ENCODE measurements at regions not wholly inside any gene's neighbourhood (a gene's known extent, or its start where the extent isn't known, plus 50 kb on each side); places are given as distances from the start of the nearest gene placed in this dataset.
"Not testable (repeated sequence)": the region's sequence is repeated elsewhere in the genome, so short reads cannot be mapped to it uniquely, and the experiment has no call there.

DNA sequence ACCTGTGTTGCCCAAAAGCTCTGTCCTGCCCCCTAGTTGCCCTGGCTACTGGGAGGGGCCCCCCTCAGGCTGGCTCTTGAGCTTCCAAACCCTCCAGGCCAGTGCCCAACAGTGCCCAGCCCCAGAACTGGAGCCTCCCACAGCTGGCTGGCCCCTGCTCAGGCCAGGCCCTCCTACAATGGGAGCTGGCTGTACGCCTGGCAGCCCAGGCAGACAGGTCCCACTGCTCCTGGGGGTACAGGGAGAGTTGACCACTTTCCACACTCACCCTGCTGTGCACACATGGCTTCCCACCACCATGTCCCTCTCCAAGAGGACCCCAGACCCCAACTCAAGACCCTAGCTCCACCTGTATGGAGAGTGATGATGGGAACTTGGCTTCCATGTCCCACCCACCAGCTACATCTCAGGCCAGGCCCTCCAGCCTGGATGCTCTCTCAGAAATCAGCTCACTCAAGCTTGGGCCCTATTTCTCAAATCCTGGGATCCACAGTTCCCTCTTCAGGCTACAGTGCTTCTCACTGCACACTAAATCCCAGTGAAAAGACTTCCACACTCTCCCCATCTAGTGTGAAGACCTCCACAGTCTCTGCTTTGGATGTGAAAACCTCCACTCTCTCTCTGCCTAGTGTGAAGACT, 92.6 kb downstream of the OAT start:
- in situ Hi-C loops (cut with HindIII; ENCODE audit: low pct_unique_long_range_greater_than_20kb, low sequenced_read_pairs): no loop called here

DNA sequence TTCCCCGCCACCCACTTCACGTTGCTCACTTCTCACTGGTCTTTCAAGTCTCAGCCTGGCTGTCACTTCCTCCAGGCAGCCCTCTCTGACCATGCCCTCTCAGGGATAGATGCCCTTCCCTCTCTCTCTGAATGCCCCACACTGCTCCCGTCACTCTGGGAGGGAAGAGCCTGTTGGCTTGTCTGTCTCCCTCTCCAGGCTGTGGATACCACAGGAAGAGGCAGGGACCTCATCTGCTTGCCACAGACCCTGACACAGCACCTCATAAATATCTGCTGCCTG, 93.1 kb downstream of the OAT start:
- no peak for DNase-seq (ENCODE audit: low read depth, low spot score)
- in situ Hi-C loops (cut with HindIII; ENCODE audit: low pct_unique_long_range_greater_than_20kb, low sequenced_read_pairs): no loop called here

More for the DNA sequence above, 92.6 kb downstream of the OAT start:
- no peak for DNase-seq (ENCODE audit: low read depth, low spot score)

DNA sequence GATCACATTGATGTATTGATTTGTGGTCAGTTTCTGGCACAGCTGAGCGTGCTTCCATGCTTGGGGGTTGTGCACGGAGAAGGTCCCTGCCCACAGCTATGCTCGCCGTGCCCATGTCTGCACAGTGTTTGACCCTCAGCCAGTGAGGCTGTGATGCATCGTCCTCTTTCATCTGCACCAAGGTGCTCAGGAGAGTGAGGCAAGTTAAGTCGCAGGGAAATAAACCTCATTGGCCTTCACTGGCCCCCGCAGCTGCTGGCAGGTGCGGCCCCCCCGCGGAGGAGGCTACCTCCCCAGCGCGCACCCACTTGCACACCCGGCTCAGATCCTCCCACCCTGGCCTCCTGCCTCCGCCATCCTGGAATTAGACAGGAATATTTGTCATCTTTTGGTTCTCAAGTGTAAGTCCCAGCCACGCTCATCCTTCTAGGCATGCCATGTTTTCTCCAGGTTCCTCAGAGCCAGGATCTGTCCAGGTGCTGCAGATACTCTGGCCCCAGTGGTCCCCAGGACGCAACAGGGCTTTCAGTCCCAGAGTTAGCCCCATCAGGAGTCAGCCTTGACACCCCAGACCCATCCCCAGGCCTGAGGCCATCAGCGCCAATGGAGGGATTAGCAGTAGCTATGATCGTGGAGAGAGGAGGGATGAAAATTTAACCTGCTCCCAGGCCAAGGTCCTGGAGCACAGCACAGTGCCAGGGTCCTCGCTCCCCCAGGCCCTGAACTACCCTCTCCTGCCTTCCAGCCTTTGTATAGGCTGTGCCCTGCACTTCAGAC, 93.7 kb downstream of the OAT start:
- in situ Hi-C loops (cut with HindIII; ENCODE audit: low pct_unique_long_range_greater_than_20kb, low sequenced_read_pairs): no loop called here
- DNase-seq (ENCODE audit: low read depth, low spot score): no peak

DNA sequence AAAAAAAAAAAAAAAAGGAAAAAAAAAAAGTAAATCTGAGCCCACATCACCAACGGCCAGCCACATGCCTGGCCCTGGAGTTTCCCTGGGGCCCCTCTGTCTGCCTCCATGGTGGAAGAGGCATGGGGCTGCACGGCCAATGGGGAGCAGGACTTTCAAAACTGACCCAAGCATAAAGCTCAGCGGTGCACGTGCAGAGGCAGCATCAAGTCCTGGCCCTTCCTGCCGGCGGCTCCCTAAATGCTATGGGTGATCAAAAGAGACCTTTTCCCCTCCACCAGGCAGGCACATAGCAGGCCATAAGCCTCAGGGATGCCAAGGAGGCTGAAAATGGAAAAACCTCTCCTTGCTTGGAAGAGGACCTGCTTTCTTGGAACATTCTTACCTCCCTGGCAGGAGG, 94.3 kb downstream of the OAT start:
- in situ Hi-C loops (cut with HindIII; ENCODE audit: low pct_unique_long_range_greater_than_20kb, low sequenced_read_pairs): no loop called here
- DNase-seq (ENCODE audit: low read depth, low spot score): no peak

DNA sequence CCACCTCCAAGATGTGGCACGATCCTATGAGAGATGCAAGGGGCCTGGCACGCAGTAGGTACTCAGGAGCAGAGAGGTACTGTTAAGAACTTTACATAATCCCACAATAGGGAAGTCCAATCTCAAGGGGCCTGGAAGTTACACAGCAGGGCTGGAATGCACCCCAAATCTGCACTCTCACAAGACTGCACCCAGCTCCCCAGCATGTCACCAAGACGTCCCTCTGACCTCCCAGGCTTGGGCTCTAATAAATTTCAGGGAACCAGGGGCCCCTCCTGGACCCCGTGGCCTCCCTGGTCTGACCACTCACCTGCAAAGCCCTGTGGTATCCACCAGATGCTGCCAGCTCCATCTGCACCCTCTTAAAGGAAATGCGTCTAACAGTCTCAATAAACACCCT, 94.9 kb downstream of the OAT start:
- DNase-seq (ENCODE audit: low read depth, low spot score): no peak
- in situ Hi-C loops (cut with HindIII; ENCODE audit: low pct_unique_long_range_greater_than_20kb, low sequenced_read_pairs): no loop called here

DNA sequence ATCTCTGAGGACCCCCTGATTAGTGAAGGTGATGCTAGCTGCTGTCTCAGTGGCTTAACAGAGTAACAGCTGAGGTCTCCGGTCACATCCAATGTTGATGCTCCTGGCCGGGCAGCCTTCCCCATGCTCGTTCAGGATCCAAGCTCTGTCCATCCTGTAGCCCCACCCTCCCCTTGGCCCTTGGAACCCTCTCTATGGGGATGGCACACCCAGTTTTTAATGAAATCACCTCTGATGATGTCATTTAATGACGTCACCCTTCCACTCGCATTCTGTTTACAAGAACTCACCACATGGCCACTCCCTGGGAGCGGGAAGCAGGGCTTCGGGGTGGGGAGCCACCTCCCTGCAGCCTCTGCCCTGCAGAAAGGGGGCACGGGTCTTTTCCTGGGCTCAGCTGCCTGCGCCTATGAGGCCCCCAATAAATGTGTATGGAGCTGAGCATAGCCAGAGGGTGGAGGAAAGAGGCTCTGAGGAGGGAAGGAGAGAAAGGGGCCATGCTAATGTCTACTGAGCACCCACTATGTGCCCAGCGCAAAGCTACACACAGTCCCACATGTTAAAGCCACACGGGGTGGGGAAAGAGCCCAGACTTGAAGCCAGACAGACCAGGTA, 95.5 kb downstream of the OAT start:
- no peak for DNase-seq (ENCODE audit: low read depth, low spot score)
- in situ Hi-C loops (cut with HindIII; ENCODE audit: low pct_unique_long_range_greater_than_20kb, low sequenced_read_pairs): no loop called here

DNA sequence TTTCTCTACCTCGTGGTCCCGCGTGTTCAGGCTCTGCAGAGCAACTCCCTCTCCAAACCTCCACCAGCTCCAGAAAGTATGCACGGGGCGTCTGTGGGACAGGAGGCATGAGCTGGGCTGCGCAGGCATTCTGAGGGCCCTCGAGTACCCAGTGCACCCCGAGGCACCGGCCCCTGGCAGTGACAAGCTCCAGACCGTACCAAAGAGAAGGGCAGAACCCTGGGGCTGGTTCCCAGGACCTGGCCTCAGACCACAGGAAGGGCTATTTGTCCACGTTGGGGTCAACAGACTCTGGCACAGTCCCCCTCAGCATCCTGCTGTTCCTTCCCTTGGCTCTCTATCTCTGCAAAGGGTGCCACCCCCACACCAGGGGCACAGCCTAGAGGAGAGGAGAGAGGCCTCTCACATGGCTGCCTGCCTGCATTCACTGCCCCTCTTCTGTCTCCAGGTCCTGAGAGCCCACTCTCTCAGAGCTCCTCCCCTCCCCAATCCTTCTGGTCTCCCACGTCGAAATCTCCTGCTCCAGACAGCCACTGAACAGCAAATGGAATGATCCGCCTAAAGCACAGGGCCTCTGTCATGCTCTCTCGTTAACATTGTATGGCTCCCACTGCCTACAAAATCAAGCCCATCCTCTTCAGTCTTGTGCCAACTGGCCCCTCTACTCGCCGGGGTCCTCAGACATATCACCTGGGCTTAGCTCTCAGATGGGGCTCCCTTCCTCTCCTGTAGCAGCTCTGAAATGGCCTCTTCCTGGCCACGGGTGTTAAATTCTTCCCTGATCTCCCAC, 96.3 kb downstream of the OAT start:
- no peak for DNase-seq (ENCODE audit: low read depth, low spot score)
- in situ Hi-C loops (cut with HindIII; ENCODE audit: low pct_unique_long_range_greater_than_20kb, low sequenced_read_pairs): no loop called here

DNA sequence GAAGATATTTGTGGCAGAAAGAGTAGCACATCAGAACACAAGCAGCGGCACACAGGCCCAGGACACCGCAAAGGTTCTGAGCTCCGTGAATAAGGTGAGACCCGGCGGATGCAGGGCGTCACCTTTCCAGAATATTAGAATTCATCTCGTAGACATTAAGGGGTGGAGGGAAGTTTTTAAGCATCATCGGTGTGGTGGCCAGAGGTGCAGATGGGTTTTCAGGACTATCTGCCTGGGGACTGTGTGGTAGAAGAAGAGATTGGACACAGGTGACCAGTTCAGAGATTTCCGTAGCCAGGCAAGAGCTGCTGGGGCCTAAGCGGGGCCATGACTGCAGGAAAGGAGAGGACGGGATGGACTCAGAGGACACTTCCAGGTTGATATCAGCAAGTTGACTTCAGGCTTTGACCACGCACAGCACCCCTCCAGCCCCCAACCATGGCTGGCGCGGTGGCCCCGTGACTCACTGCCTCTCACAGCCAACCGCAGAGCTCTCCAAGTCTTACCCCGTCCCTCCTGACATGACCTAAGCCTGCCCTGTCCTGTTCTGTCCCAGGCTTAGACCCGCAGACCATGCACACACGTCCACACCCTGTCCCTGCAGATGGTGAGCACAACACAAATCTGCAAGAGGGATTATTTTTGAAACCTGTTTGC, 97.2 kb downstream of the OAT start:
- in situ Hi-C loops (cut with HindIII; ENCODE audit: low pct_unique_long_range_greater_than_20kb, low sequenced_read_pairs): no loop called here
- DNase-seq (ENCODE audit: low read depth, low spot score): no peak

DNA sequence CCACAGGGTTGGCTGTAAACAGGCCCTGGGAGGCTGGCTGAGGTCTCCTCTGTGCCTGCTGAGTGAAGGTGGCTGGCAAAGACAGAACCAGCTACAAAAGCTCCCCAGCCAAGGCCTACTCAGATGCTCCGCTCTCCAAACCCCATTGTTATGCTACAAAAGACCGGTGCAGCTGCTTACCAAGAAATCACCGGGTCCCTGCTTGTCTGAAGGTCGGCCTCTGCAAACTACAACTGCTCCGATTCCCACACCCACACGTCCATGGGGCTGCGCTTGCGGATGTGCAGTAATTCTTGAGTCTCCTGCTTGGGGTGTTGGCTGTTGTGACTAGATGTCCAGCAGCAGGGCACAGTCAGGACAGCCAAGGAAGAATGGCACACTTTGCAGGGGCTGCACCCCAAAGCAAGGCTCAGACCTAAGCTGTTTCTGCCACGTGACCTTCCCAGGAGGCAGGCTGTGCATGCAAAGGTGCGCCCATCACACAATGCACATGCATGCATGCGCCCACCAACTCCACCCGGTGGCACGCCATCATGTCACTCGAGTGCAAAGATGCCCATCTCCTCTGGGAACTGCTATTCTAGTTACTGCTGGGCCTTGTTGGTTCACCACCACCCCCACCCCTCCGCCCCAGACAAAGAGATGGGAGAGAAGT, 97.8 kb downstream of the OAT start:
- in situ Hi-C loops (cut with HindIII; ENCODE audit: low pct_unique_long_range_greater_than_20kb, low sequenced_read_pairs): no loop called here
- DNase-seq (ENCODE audit: low read depth, low spot score): no peak

DNA sequence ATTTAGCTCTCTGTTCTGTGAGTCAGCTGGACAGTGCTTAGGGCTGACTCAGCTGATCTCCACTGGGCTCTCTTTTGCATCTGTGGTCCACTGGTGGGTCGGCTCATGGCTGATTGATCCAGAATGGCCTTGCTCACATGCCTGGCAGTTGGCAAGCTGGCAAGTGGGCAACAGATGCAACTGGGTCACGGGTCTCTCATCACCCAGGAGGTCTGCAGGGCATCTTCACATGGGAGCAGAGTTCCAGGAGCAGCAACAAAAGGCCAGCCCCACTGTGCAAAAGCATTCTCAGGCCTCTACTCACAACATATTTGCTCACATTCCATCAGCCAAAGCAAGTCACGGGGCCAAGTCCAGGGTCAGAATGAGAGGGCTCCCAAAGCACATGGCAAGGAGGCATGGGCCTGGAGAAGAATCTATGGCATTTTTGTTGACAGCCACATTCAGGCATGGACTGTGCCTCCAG, 98.8 kb downstream of the OAT start:
- peak; percentile 13 for DNase-seq (ENCODE audit: low read depth, low spot score)
- in situ Hi-C loops (cut with HindIII; ENCODE audit: low pct_unique_long_range_greater_than_20kb, low sequenced_read_pairs): no loop called here

DNA sequence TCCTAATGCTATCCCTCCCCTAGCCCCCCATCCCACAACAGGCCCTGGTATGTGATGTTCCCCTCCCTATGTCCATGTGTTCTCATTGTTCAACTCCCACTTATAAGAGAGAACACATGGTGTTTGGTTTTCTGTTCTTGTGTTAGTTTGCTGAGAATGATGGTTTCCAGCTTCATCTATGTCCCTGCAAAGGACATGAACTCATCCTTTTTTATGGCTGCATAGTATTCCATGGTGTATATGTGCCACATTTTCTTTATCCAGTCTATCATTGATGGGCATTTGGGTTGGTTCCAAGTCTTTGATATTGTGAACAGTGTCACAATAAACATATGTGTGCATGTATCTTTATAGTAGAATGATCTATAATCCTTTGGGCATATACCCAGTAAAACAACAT, 99.2 kb downstream of the OAT start:
- in situ Hi-C loops (cut with HindIII; ENCODE audit: low pct_unique_long_range_greater_than_20kb, low sequenced_read_pairs); DNase-seq (ENCODE audit: low read depth, low spot score): not testable (repeated sequence)

DNA sequence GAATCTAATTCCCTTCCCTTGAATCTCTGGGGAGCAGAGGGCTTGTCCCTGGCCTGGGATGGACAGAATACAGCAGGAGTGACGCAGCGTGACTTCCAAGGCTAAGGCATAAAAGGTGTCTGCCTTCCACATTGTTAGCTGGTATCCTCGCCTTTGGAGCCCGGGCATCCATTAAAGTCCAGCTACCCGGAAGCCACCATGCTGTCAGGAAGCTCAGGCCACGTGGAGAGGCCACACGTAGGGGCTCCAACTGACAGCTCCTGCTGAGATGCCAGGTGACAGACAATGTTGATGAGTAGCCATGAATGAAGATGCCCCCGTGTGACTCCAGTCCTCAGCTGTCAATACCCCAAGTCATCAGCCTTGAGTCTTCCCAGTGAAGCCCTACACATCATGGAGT, 99.9 kb downstream of the OAT start:
- no peak for DNase-seq (ENCODE audit: low read depth, low spot score)

DNA sequence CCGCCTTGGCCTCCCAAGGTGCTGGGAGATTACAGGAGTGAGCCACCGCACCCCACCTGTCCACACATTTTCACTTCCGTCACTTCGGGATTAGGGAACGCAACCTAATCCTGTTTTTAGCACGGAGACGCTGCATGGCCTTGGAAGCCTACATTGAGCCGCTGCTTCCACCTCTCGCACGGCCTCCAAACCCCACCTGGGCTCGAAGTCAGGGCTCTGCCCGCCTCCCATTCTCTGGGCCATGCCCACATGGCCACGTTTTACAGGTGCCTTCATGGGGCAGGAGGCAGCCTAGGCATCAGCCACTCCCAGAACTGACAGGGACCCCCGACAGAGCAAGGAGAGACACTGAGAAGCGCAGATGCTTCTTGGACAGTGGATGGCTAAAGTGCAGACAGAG, 100.6 kb downstream of the OAT start:
- DNase-seq (ENCODE audit: low read depth, low spot score): no peak
- in situ Hi-C loops (cut with HindIII; ENCODE audit: low pct_unique_long_range_greater_than_20kb, low sequenced_read_pairs): no loop called here

More for the DNA sequence above, 99.9 kb downstream of the OAT start:
- in situ Hi-C loops (cut with HindIII; ENCODE audit: low pct_unique_long_range_greater_than_20kb, low sequenced_read_pairs): no loop called here

DNA sequence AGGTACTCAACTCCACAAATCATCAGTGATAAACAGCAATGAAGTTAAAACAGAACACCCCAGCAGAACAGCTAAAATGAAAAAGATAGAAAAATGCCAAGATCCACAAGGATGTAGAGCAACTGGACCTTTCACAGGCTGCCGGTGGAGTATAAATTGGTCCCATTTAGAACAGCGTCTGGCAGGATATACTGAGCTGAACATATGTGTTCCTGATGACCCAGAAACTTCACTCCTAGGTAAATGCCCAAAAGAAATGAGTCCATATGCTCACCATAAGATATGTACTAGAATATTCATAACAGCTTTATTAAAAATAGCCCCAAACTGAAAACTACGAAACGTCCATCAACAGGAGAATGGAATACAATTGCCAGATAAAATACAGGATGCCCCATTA, 102.4 kb downstream of the OAT start:
- DNase-seq (ENCODE audit: low read depth, low spot score): no peak
- in situ Hi-C loops (cut with HindIII; ENCODE audit: low pct_unique_long_range_greater_than_20kb, low sequenced_read_pairs): no loop called here

DNA sequence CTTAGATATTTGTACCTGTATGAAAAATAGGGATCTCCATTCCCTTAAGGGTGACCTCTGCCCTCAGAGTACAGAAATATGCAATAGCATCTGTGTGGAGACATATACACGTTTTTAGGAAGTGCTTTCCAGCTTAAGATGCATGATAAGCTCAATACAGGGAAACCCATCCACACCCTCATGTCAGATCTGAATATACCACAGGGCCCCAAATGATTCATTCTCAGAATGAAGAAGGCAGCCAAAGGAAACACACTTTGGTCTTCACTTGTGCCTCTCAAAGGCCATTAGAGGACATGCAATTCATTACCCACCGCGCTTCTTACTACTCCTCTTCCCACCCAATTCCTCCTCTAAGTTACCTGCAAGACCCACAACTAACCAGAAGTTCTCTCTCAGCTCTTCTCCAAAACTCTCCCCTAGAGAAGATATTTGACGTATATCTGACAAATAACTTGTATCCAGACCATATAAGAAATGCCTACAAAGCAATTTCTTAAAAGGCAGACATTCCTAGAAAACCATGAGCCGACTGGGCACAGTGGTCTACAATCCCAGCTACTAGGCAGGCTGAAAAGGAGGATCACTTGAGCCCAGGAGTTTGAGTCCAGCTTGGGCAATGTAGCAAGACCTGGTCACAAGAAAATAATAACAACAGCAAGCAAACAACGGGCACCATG, 103.0 kb downstream of the OAT start:
- in situ Hi-C loops (cut with HindIII; ENCODE audit: low pct_unique_long_range_greater_than_20kb, low sequenced_read_pairs): no loop called here
- DNase-seq (ENCODE audit: low read depth, low spot score): no peak

DNA sequence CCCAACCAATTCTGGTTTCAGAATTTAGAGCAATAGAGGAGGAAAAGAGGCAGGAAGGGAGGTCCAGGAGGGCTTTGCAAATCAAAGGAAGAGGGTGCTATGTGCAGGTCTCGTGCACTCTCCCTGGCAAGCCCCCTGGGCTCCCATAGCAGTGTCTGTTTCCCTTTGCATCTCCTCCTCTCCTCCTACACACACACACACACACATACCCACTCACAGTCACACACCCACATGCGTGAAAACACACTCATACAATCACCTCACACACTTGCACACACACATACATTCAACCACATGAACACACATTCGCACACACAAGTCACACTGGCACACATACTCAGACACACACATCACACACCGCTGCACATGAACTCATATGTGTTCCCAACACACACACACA, 105.3 kb downstream of the OAT start:
- in situ Hi-C loops (cut with HindIII; ENCODE audit: low pct_unique_long_range_greater_than_20kb, low sequenced_read_pairs): no loop called here
- DNase-seq (ENCODE audit: low read depth, low spot score): no peak

DNA sequence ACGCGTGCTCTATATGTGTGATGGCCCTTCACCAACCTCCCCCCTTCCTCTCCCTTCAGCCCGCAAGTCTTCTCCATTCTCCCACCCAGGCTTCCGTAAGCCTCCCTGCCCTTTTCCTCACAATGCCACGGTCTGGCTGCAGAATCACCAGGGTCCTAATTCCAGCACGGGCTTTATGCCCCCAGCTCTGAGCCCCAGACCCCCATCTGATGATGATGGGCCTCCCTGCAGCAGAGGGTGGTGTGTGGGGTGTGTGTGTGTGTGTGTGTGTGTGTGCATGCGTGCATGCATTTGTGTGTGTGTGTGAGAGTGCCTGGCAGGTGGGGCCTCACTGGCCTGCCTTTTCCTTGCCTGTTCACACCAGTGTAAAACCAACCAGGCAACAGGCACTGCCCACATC, 109.9 kb downstream of the OAT start:
- in situ Hi-C loops (cut with HindIII; ENCODE audit: low pct_unique_long_range_greater_than_20kb, low sequenced_read_pairs): no loop called here
- no peak for DNase-seq (ENCODE audit: low read depth, low spot score)

Data from SK-MEL-5 (cell line).